ENCODE measurements at regions not wholly inside any gene's neighbourhood (a gene's known extent, or its start where the extent isn't known, plus 50 kb on each side); places are given as distances from the start of the nearest gene placed in this dataset.

GRCh38 chr13:55602784-55603183, 1537.9 kb upstream of the PRR20A start:
- TF ChIP-seq EZH2 (IDR thresholded peaks at IDR 0.05; ENCODE audit: borderline replicate concordance): no peak
- no peak for TF ChIP-seq CTCF (IDR thresholded peaks at IDR 0.05; ENCODE audit: poor library complexity)

All from hepatocyte (in vitro differentiated cells).